GM21360 (cell line): ENCODE measurements at regions not wholly inside any gene's neighbourhood (a gene's known extent, or its start where the extent isn't known, plus 50 kb on each side); places are given as distances from the start of the nearest gene placed in this dataset.
"Not testable (repeated sequence)": the region's sequence is repeated elsewhere in the genome, so short reads cannot be mapped to it uniquely, and the experiment has no call there.

Source experiments
- ATAC-seq: cut with Tn5 transposase; IDR thresholded peaks from one replicate; pipeline ENCODE4 v1.9.1; 2021; ENCODE audit warnings: mild to moderate bottlenecking, moderate library complexity; ENCODE audit not compliant: unreplicated experiment

GRCh38 chr6:21282360-21282759, 311.2 kb upstream of the SOX4 start:
- not testable (repeated sequence) for ATAC-seq

- no peak for ATAC-seq
Measured at GRCh38 chr6:21284166-21284565, 309.4 kb upstream of the SOX4 start.

- ATAC-seq: no peak
Measured at GRCh38 chr6:21284706-21285105, 308.8 kb upstream of the SOX4 start.

- ATAC-seq: no peak
Measured at GRCh38 chr6:21294144-21294543, 299.4 kb upstream of the SOX4 start.

GRCh38 chr6:21295506-21296240, 297.9 kb upstream of the SOX4 start:
- ATAC-seq: no peak

GRCh38 chr6:21297665-21298064, 295.9 kb upstream of the SOX4 start:
- ATAC-seq: no peak

GRCh38 chr6:21299216-21299615, 294.3 kb upstream of the SOX4 start:
- ATAC-seq: no peak

- ATAC-seq: no peak
Measured at GRCh38 chr6:21300439-21300838, 293.1 kb upstream of the SOX4 start.

GRCh38 chr6:21305893-21306332, 287.6 kb upstream of the SOX4 start:
- ATAC-seq: no peak

- no peak for ATAC-seq
Measured at GRCh38 chr6:21306546-21306945, 287.0 kb upstream of the SOX4 start.

GRCh38 chr6:21309807-21310221, 283.7 kb upstream of the SOX4 start:
- no peak for ATAC-seq

GRCh38 chr6:21310568-21311140, 282.9 kb upstream of the SOX4 start:
- ATAC-seq: no peak

GRCh38 chr6:21312118-21312517, 281.4 kb upstream of the SOX4 start:
- ATAC-seq: no peak

GRCh38 chr6:21317642-21318041, 275.9 kb upstream of the SOX4 start:
- no peak for ATAC-seq

- ATAC-seq: no peak
Measured at GRCh38 chr6:21321076-21321475, 272.5 kb upstream of the SOX4 start.

GRCh38 chr6:21321531-21321930, 272.0 kb upstream of the SOX4 start:
- no peak for ATAC-seq

- ATAC-seq: no peak
Measured at GRCh38 chr6:21323577-21323976, 270.0 kb upstream of the SOX4 start.

GRCh38 chr6:21325201-21325856, 268.2 kb upstream of the SOX4 start:
- ATAC-seq: no peak

- ATAC-seq: no peak
Measured at GRCh38 chr6:21327326-21328112, 266.0 kb upstream of the SOX4 start.

- ATAC-seq: no peak
Measured at GRCh38 chr6:21331235-21331634, 262.3 kb upstream of the SOX4 start.

- no peak for ATAC-seq
Measured at GRCh38 chr6:21332077-21332476, 261.5 kb upstream of the SOX4 start.
